ENCODE measurements at regions not wholly inside any gene's neighbourhood (a gene's known extent, or its start where the extent isn't known, plus 50 kb on each side); places are given as distances from the start of the nearest gene placed in this dataset.

GRCh38 chr4:162957521-162958143 is 209.1 kb downstream of the NAF1 start:
- TF ChIP-seq CTCF (IDR thresholded peaks at IDR 0.05) (no peak), POLR2A (IDR thresholded peaks at IDR 0.05) (no peak), EP300 (IDR thresholded peaks at IDR 0.05) (no peak)
